Testis (tissue), 2 donors: ENCODE measurements at regions not wholly inside any gene's neighbourhood (a gene's known extent, or its start where the extent isn't known, plus 50 kb on each side); places are given as distances from the start of the nearest gene placed in this dataset.

Experiments
- CTCF ChIP-seq, 3 experiments: fragments of 450-650 bp in 2 of 3; fragments of 200-600 bp in 1 of 3; sonication (generic) in 1 of 3; IDR thresholded peaks; one replicate each; pipeline ENCODE4 v1.5.1; 2016 to 2019; ENCODE audit warnings: antibody characterized with exemption in 3 of 3, mild to moderate bottlenecking in 2 of 3, moderate library complexity in 1 of 3
- POLR2A ChIP-seq: fragments of 450-650 bp; IDR thresholded peaks from one replicate; pipeline ENCODE4 v1.6.1; 2017; ENCODE audit warnings: antibody characterized with exemption, mild to moderate bottlenecking, moderate library complexity

DNA sequence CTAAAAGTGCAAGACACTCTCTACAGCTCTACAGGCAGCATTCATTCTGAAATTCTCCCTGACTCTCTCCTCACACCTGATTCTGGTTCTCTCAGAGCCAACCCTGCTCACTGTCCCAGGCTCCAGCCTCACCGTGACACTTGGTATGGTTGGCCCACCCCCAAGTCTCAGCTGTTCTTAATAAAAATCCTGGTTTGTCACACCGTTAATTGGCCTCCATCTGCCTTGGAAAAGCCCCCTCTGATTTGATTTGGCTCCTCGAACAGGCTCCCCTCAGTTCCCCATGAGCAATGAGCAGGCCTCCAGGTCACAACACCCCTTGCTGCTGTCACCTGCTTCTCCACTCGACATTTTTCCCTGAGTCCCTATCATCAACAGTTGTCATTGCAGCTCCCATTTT lies 507.3 kb upstream of the AUTS2 start:
- TF ChIP-seq POLR2A, result no peak
- no peak for TF ChIP-seq CTCF (IDR thresholded peaks at IDR 0.05)
